Testis (tissue), 2 donors: ENCODE measurements at regions not wholly inside any gene's neighbourhood (a gene's known extent, or its start where the extent isn't known, plus 50 kb on each side); places are given as distances from the start of the nearest gene placed in this dataset.

ENCODE experiments used
- DNase-seq: peaks from one replicate; pipeline ENCODE4 v3.0.0-alpha.2; 2019
- H3K27ac ChIP-seq, 2 donors: fragments of 200-600 bp; sonication (generic); one replicate each; pipeline ENCODE4 v1.5.1; 2019
- H3K27me3 ChIP-seq: fragments of 200-600 bp; sonication (generic); one replicate; pipeline ENCODE4 v1.5.1; 2019
- H3K36me3 ChIP-seq: fragments of 200-600 bp; sonication (generic); one replicate; pipeline ENCODE4 v1.5.1; 2017; ENCODE audit warnings: low read depth; ENCODE audit errors: missing control alignments
- H3K4me1 ChIP-seq: fragments of 200-600 bp; sonication (generic); one replicate; pipeline ENCODE4 v1.5.1; 2019
- H3K4me3 ChIP-seq, 2 donors: fragments of 200-600 bp; sonication (generic); one replicate each; pipeline ENCODE4 v1.5.1; 2017 to 2019
- H3K9me3 ChIP-seq: fragments of 200-600 bp; sonication (generic); one replicate; pipeline ENCODE4 v1.5.1; 2017
- POLR2A ChIP-seq: fragments of 450-650 bp; IDR thresholded peaks from one replicate; pipeline ENCODE4 v1.6.1; 2017; ENCODE audit warnings: antibody characterized with exemption, mild to moderate bottlenecking, moderate library complexity
- WGBS, 2 donors: methylation state at CpG; one replicate each; pipeline ENCODE4 v1.1.5; 2018; 5-methylcytosine and 5-hydroxymethylcytosine counted together
- intact Hi-C: fragments of 100-400 bp; cut with DNase I; formaldehyde crosslinking; loops from one replicate; pipeline ENCODE4 v1.15.1; 2023; ENCODE audit warnings: low total_unique reads
- TF ChIP-seq, protein P1 (sequence below), 3 experiments: fragments of 450-650 bp in 2 of 3; fragments of 200-600 bp in 1 of 3; sonication (generic) in 1 of 3; IDR thresholded peaks; one replicate each; pipeline ENCODE4 v1.5.1; 2016 to 2019; ENCODE audit warnings: antibody characterized with exemption in 3 of 3, mild to moderate bottlenecking in 2 of 3, moderate library complexity in 1 of 3

DNA sequence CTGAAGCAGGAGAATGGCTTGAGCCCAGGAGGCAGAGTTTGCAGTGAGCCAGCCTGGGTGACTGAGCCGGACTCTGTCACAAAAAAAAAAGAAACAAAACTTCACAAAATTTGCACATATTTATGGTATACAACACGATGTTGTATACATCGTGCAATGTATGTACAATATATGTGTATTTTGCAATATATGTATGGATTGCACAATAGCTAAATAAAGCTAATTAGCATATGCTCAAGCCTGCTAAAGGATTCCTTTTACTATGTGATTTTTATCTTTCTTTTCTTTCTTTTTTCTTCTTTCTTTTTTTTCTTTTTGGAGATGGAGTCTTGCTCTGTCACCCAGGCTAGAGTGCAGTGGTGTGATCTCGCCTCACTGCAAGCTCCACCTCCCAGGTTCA, 368.0 kb upstream of the FAM98A start:
- no peak overlapping the region for H3K27ac ChIP-seq
- no peaks in the 10 kb centered on the region for H3K9me3 ChIP-seq
- H3K4me3 ChIP-seq = no peak overlapping the region
- no peaks in the 10 kb centered on the region for H3K36me3 ChIP-seq
- no peaks in the 10 kb centered on the region for H3K4me1 ChIP-seq
- no peak for DNase-seq
- no peaks in the 10 kb centered on the region for H3K27me3 ChIP-seq
- WGBS, 2 donors = 78 to 91% methylated on average over 4 of the region's 4 CpGs
- intact Hi-C loops = no loop called here
- no peak for TF ChIP-seq POLR2A
- TF ChIP-seq, protein P1, sequence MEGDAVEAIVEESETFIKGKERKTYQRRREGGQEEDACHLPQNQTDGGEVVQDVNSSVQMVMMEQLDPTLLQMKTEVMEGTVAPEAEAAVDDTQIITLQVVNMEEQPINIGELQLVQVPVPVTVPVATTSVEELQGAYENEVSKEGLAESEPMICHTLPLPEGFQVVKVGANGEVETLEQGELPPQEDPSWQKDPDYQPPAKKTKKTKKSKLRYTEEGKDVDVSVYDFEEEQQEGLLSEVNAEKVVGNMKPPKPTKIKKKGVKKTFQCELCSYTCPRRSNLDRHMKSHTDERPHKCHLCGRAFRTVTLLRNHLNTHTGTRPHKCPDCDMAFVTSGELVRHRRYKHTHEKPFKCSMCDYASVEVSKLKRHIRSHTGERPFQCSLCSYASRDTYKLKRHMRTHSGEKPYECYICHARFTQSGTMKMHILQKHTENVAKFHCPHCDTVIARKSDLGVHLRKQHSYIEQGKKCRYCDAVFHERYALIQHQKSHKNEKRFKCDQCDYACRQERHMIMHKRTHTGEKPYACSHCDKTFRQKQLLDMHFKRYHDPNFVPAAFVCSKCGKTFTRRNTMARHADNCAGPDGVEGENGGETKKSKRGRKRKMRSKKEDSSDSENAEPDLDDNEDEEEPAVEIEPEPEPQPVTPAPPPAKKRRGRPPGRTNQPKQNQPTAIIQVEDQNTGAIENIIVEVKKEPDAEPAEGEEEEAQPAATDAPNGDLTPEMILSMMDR (IDR thresholded peaks at IDR 0.05) = no peak

- no peak for DNase-seq
- H3K4me3 ChIP-seq = no peak overlapping the region
Measured at GRCh38 chr2:33958591-33958990, 359.5 kb upstream of the FAM98A start.

GRCh38 chr2:33949371-33949770, 350.3 kb upstream of the FAM98A start:
- H3K27ac ChIP-seq = no peak overlapping the region
- intact Hi-C loops = no loop called here
- H3K4me3 ChIP-seq = no peak overlapping the region
- no peaks in the 10 kb centered on the region for H3K36me3 ChIP-seq
- no peaks in the 10 kb centered on the region for H3K9me3 ChIP-seq
- no peaks in the 10 kb centered on the region for H3K4me1 ChIP-seq
- TF ChIP-seq POLR2A = no peak
- TF ChIP-seq, protein P1 (IDR thresholded peaks at IDR 0.05) = no peak
- DNase-seq = no peak
- H3K27me3 ChIP-seq = no peaks in the 10 kb centered on the region

More at GRCh38 chr2:33958591-33958990, 359.5 kb upstream of the FAM98A start:
- intact Hi-C loops = no loop called here
- TF ChIP-seq, protein P1 (IDR thresholded peaks at IDR 0.05) = no peak
- TF ChIP-seq POLR2A = no peak
- Histone ChIP-seq H3K9me3 (no peaks in the 10 kb centered on the region), H3K36me3 (no peaks in the 10 kb centered on the region), H3K4me1 (no peaks in the 10 kb centered on the region), H3K27me3 (no peaks in the 10 kb centered on the region), H3K27ac (no peak overlapping the region)
- WGBS, 2 donors = 47 to 50% methylated on average over 5 of the region's 5 CpGs

- WGBS, 2 donors = 86 to 93% methylated on average over 4 of the region's 4 CpGs
- Histone ChIP-seq H3K9me3 (no peaks in the 10 kb centered on the region), H3K27me3 (no peaks in the 10 kb centered on the region), H3K4me1 (no peaks in the 10 kb centered on the region), H3K36me3 (no peaks in the 10 kb centered on the region), H3K27ac (no peak overlapping the region), H3K4me3 (no peak overlapping the region)
- DNase-seq = no peak
- TF ChIP-seq, protein P1 (IDR thresholded peaks at IDR 0.05) = no peak
- TF ChIP-seq POLR2A = no peak
- intact Hi-C loops = no loop called here
Measured at GRCh38 chr2:33946193-33946592, 347.1 kb upstream of the FAM98A start.

DNA sequence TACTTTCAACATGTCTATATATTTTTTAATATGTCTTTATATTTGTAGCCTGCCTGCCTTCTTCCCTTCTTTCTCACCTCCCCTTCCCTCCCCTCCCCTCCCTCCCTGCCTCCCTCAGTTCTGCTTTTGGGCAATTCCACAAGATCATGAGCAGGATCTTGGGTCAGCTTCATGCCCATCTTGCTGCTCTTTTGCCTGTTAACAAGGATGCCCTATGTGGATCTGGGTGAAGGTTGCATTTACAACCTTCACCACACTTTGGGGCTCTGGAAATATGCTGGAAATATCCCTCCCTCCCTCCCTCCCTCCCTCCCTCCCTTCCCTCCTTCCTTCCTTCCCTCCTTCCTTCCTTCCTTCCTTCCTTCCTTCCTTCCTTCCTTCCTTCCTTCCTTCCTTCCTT, 334.1 kb upstream of the FAM98A start:
- TF ChIP-seq POLR2A = no peak
- TF ChIP-seq, protein P1 (IDR thresholded peaks at IDR 0.05) = no peak
- H3K27ac ChIP-seq = no peak overlapping the region
- intact Hi-C loops = no loop called here
- no peaks in the 10 kb centered on the region for H3K9me3 ChIP-seq
- DNase-seq = no peak
- H3K4me3 ChIP-seq = no peak overlapping the region
- no peaks in the 10 kb centered on the region for H3K36me3 ChIP-seq
- no peaks in the 10 kb centered on the region for H3K4me1 ChIP-seq
- no peaks in the 10 kb centered on the region for H3K27me3 ChIP-seq
